Mononuclear cell (primary cell): ENCODE measurements at regions not wholly inside any gene's neighbourhood (a gene's known extent, or its start where the extent isn't known, plus 50 kb on each side); places are given as distances from the start of the nearest gene placed in this dataset.

Experiments
- H3K27me3 ChIP-seq: 2 replicates; pipeline ENCODE4 v1.6.0; 2011; ENCODE audit warnings: low read length, control low read depth; ENCODE audit not compliant: insufficient read depth
- H3K4me1 ChIP-seq: 2 replicates; pipeline ENCODE4 v1.5.1; 2011; ENCODE audit warnings: mild to moderate bottlenecking, low read length, control low read depth; ENCODE audit not compliant: insufficient read depth
- H3K4me3 ChIP-seq: 2 replicates; pipeline ENCODE4 v1.5.1; 2011; ENCODE audit warnings: mild to moderate bottlenecking, low read length, moderate library complexity
- H3K9me3 ChIP-seq: 2 replicates; pipeline ENCODE4 v1.5.1; 2011; ENCODE audit warnings: low read depth, mild to moderate bottlenecking, control low read depth, low read length

GRCh38 chr5:164671640-164672039 lies 1166.2 kb downstream of the MAT2B start:
- H3K4me1 ChIP-seq, result no peaks in the 10 kb centered on the region

GRCh38 chr5:164672205-164672604 lies 1166.8 kb downstream of the MAT2B start:
- H3K4me3 ChIP-seq, result no peak overlapping the region
- no peaks in the 10 kb centered on the region for H3K4me1 ChIP-seq

More at GRCh38 chr5:164671640-164672039, 1166.2 kb downstream of the MAT2B start:
- Histone ChIP-seq H3K4me3 (no peak overlapping the region), H3K9me3 (no peaks in the 10 kb centered on the region), H3K27me3 (no peaks in the 10 kb centered on the region)

GRCh38 chr5:164672931-164673694 lies 1167.7 kb downstream of the MAT2B start:
- Histone ChIP-seq H3K4me1 (no peaks in the 10 kb centered on the region), H3K4me3 (no peak overlapping the region), H3K9me3 (no peaks in the 10 kb centered on the region), H3K27me3 (no peaks in the 10 kb centered on the region)

More at GRCh38 chr5:164672205-164672604, 1166.8 kb downstream of the MAT2B start:
- H3K9me3 ChIP-seq, result no peaks in the 10 kb centered on the region
- no peaks in the 10 kb centered on the region for H3K27me3 ChIP-seq

GRCh38 chr5:164679461-164679860 lies 1174.0 kb downstream of the MAT2B start:
- Histone ChIP-seq H3K9me3 (no peaks in the 10 kb centered on the region), H3K4me3 (no peak overlapping the region)

GRCh38 chr5:164680216-164680615 lies 1174.8 kb downstream of the MAT2B start:
- H3K4me1 ChIP-seq, result no peaks in the 10 kb centered on the region
- no peak overlapping the region for H3K4me3 ChIP-seq
- no peaks in the 10 kb centered on the region for H3K9me3 ChIP-seq
- H3K27me3 ChIP-seq, result no peaks in the 10 kb centered on the region

More at GRCh38 chr5:164679461-164679860, 1174.0 kb downstream of the MAT2B start:
- Histone ChIP-seq H3K27me3 (no peaks in the 10 kb centered on the region), H3K4me1 (no peaks in the 10 kb centered on the region)

- no peak overlapping the region for H3K4me3 ChIP-seq
- H3K9me3 ChIP-seq, result no peaks in the 10 kb centered on the region
- no peaks in the 10 kb centered on the region for H3K4me1 ChIP-seq
- no peaks in the 10 kb centered on the region for H3K27me3 ChIP-seq
Measured at GRCh38 chr5:164680812-164681520, 1175.5 kb downstream of the MAT2B start.

GRCh38 chr5:164687391-164687790 lies 1182.0 kb downstream of the MAT2B start:
- Histone ChIP-seq H3K4me1 (no peaks in the 10 kb centered on the region), H3K27me3 (no peaks in the 10 kb centered on the region)

GRCh38 chr5:164688437-164688836 lies 1183.0 kb downstream of the MAT2B start:
- no peaks in the 10 kb centered on the region for H3K27me3 ChIP-seq
- H3K4me3 ChIP-seq, result no peak overlapping the region
- H3K4me1 ChIP-seq, result no peaks in the 10 kb centered on the region
- no peaks in the 10 kb centered on the region for H3K9me3 ChIP-seq

More at GRCh38 chr5:164687391-164687790, 1182.0 kb downstream of the MAT2B start:
- H3K9me3 ChIP-seq, result no peaks in the 10 kb centered on the region
- H3K4me3 ChIP-seq, result no peak overlapping the region

GRCh38 chr5:164708831-164709230 lies 1203.4 kb downstream of the MAT2B start:
- Histone ChIP-seq H3K9me3 (no peaks in the 10 kb centered on the region), H3K4me1 (no peaks in the 10 kb centered on the region), H3K4me3 (no peak overlapping the region), H3K27me3 (no peaks in the 10 kb centered on the region)

- no peak overlapping the region for H3K4me3 ChIP-seq
- H3K4me1 ChIP-seq, result no peaks in the 10 kb centered on the region
- H3K9me3 ChIP-seq, result no peaks in the 10 kb centered on the region
- H3K27me3 ChIP-seq, result no peaks in the 10 kb centered on the region
Measured at GRCh38 chr5:164713682-164714081, 1208.3 kb downstream of the MAT2B start.

GRCh38 chr5:164721116-164721515 lies 1215.7 kb downstream of the MAT2B start:
- Histone ChIP-seq H3K4me3 (no peak overlapping the region), H3K4me1 (no peaks in the 10 kb centered on the region), H3K9me3 (no peaks in the 10 kb centered on the region), H3K27me3 (no peaks in the 10 kb centered on the region)

GRCh38 chr5:164721656-164722055 lies 1216.2 kb downstream of the MAT2B start:
- no peak overlapping the region for H3K4me3 ChIP-seq
- H3K27me3 ChIP-seq, result no peaks in the 10 kb centered on the region
- no peaks in the 10 kb centered on the region for H3K4me1 ChIP-seq
- H3K9me3 ChIP-seq, result no peaks in the 10 kb centered on the region

- no peak overlapping the region for H3K4me3 ChIP-seq
- no peaks in the 10 kb centered on the region for H3K9me3 ChIP-seq
- no peaks in the 10 kb centered on the region for H3K4me1 ChIP-seq
- H3K27me3 ChIP-seq, result no peaks in the 10 kb centered on the region
Measured at GRCh38 chr5:164722702-164723101, 1217.3 kb downstream of the MAT2B start.

- no peak overlapping the region for H3K4me3 ChIP-seq
- H3K9me3 ChIP-seq, result no peaks in the 10 kb centered on the region
- H3K4me1 ChIP-seq, result no peaks in the 10 kb centered on the region
- H3K27me3 ChIP-seq, result no peaks in the 10 kb centered on the region
Measured at GRCh38 chr5:164727012-164727411, 1221.6 kb downstream of the MAT2B start.

- Histone ChIP-seq H3K4me1 (no peaks in the 10 kb centered on the region), H3K27me3 (no peaks in the 10 kb centered on the region), H3K4me3 (no peak overlapping the region), H3K9me3 (no peaks in the 10 kb centered on the region)
Measured at GRCh38 chr5:164728733-164729132, 1223.3 kb downstream of the MAT2B start.
